ENCODE measurements at regions not wholly inside any gene's neighbourhood (a gene's known extent, or its start where the extent isn't known, plus 50 kb on each side); places are given as distances from the start of the nearest gene placed in this dataset.

DNA sequence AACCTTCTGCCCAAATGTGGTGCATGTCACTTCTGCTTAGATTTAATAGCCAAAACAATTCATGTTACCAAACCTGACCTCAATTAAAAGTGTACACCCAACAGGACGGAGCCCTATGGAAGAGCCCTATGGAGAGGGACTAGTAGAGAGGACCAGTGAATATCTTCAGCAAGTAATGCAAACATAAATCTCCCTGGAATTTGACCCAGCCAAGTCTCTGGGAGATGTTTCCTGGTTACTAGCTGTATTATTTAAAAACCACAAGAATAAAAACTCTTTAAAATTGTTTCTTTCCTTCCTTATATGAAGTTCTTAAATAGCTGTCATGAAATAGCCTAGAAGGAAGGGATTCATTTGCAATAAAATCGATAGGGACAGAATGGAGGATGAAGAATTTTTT, 255.8 kb downstream of the CDH11 start:
- DNase-seq, result no peak
- no CpG with 5 or more reads among the region's 2 CpGs for WGBS (ENCODE audit: insufficient coverage, low lambda C conversion rate)
- no peaks in the 10 kb centered on the region for H3K27me3 ChIP-seq (ENCODE audit: control insufficient read depth, insufficient read depth, low read length)
- no peak overlapping the region for H3K27ac ChIP-seq (ENCODE audit: low read length)
- no peaks in the 10 kb centered on the region for H3K9me3 ChIP-seq (ENCODE audit: control insufficient read depth, low read depth, low read length)
- no peaks in the 10 kb centered on the region for H3K36me3 ChIP-seq (ENCODE audit: control insufficient read depth, insufficient read depth, low read length)
- H3K4me1 ChIP-seq (ENCODE audit: control insufficient read depth, insufficient read depth, low read length), result no peaks in the 10 kb centered on the region
- H3K4me3 ChIP-seq (ENCODE audit: low read length), result no peak overlapping the region

DNA sequence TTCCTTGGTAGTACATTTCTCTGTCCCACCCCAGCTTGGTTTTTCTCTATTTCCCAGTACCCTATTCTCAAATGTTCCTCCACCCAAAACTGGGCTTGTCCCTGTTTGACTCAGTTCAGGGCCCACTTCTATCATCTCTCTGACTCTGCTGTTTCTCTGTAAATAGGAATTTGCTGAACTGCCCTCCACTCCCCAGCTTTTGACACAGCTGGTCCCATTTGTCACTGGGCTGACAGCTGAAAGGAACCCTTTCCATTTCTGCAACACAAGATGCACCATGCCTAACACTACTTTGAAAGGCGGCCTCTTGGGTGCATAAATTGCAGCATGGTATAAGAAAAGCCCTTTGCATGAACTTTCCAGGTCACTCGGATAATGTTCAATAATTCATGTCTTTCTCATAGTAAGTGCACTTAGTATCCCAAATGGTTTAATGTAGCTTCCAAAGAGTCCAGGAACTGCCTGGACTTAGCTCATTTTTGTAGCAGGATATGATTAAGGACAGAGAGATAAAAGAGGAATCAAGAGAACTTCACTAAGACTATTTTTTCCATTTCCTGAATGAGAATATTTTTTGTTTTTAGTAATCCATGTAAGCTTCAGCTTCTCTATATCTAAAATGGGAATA, 256.7 kb downstream of the CDH11 start:
- WGBS (ENCODE audit: insufficient coverage, low lambda C conversion rate), result no CpG with 5 or more reads among the region's 2 CpGs
- no peaks in the 10 kb centered on the region for H3K4me1 ChIP-seq (ENCODE audit: control insufficient read depth, insufficient read depth, low read length)

DNA sequence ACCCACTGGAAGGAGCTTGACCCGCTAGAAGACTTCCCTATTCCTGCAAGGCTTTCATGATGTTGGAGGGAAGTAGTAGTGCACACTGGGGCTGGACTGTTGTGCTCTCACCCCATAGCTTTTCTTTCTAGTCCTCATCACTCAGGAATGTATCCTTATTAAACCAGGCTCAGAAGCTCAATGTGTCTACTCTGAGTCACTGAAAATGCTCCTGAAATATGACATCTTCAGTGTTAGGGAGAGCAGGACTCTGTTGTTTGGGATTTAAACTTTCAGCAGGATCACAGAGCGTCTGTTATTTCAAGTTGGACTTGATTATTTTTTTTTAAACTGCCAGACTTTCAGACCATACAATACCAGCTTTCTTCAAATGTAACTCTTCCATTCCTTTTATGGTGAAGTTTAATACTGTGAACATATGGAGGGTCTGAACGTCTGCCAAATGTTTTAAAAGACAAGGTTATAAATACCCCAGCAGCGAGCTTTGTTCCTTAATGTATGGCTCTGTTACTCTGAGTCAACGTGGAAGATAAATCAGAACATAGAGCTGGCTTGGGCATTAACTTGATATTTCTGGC, 257.5 kb downstream of the CDH11 start:
- Histone ChIP-seq H3K9me3 (ENCODE audit: control insufficient read depth, low read depth, low read length) (no peaks in the 10 kb centered on the region), H3K36me3 (ENCODE audit: control insufficient read depth, insufficient read depth, low read length) (no peaks in the 10 kb centered on the region), H3K27ac (ENCODE audit: low read length) (peak overlapping the region; percentile 20), H3K4me1 (ENCODE audit: control insufficient read depth, insufficient read depth, low read length) (no peaks in the 10 kb centered on the region), H3K4me3 (ENCODE audit: low read length) (no peak overlapping the region), H3K27me3 (ENCODE audit: control insufficient read depth, insufficient read depth, low read length) (no peaks in the 10 kb centered on the region)
- DNase-seq, result peak in 1 of 2 donors; percentile 18
- WGBS (ENCODE audit: insufficient coverage, low lambda C conversion rate), result 40% methylated on average over 1 of the region's 5 CpGs

More for the DNA sequence above, 256.7 kb downstream of the CDH11 start:
- Histone ChIP-seq H3K36me3 (ENCODE audit: control insufficient read depth, insufficient read depth, low read length) (no peaks in the 10 kb centered on the region), H3K27me3 (ENCODE audit: control insufficient read depth, insufficient read depth, low read length) (no peaks in the 10 kb centered on the region), H3K27ac (ENCODE audit: low read length) (no peak overlapping the region), H3K4me3 (ENCODE audit: low read length) (no peak overlapping the region), H3K9me3 (ENCODE audit: control insufficient read depth, low read depth, low read length) (no peaks in the 10 kb centered on the region)
- no peak for DNase-seq

DNA sequence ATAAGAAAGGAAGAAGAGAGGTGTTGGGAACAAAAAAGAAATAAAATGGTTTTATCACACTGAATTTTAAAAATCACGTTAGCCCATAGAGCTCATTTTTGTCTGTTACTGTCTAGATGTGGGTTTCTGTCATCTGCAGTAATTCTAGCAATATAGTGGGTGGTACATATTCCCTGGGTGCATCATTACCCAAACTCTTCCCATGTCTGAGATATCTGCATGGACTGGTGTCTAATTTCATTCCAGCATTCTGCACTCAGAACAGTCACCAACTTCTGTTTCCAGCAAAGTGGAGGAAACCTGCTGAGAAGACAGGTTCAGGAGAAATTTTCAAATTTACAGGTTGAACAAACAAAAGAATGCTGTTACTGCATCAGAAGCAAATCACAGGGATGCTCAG, 263.8 kb downstream of the CDH11 start:
- H3K36me3 ChIP-seq (ENCODE audit: control insufficient read depth, insufficient read depth, low read length), result no peaks in the 10 kb centered on the region
- no peaks in the 10 kb centered on the region for H3K9me3 ChIP-seq (ENCODE audit: control insufficient read depth, low read depth, low read length)
- H3K27me3 ChIP-seq (ENCODE audit: control insufficient read depth, insufficient read depth, low read length), result no peaks in the 10 kb centered on the region
- no peak overlapping the region for H3K27ac ChIP-seq (ENCODE audit: low read length)
- H3K4me3 ChIP-seq (ENCODE audit: low read length), result no peak overlapping the region
- DNase-seq, result no peak
- WGBS (ENCODE audit: insufficient coverage, low lambda C conversion rate), result 67% methylated on average over 1 of the region's 1 CpG
- H3K4me1 ChIP-seq (ENCODE audit: control insufficient read depth, insufficient read depth, low read length), result no peaks in the 10 kb centered on the region

DNA sequence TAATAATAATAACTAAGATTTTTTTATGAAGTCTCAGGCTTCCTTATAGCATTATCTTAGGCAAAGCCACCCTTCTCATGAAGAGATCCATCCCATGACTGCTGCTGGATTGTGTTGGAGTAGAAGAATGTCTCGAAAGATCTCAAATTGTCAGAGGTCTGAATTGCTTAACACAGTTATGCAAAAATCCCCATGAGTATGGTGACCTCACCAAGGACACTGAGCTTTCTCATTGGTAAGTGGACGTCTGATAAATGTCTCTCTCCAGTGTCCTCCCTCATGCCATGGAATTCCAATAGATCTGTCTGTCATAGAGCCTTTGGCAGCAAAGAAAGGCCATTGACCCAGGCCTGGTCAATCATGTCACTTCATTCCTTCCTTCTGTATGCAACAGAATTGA, 264.5 kb downstream of the CDH11 start:
- Histone ChIP-seq H3K27me3 (ENCODE audit: control insufficient read depth, insufficient read depth, low read length) (no peaks in the 10 kb centered on the region), H3K36me3 (ENCODE audit: control insufficient read depth, insufficient read depth, low read length) (no peaks in the 10 kb centered on the region), H3K9me3 (ENCODE audit: control insufficient read depth, low read depth, low read length) (no peaks in the 10 kb centered on the region), H3K4me3 (ENCODE audit: low read length) (no peak overlapping the region), H3K27ac (ENCODE audit: low read length) (no peak overlapping the region), H3K4me1 (ENCODE audit: control insufficient read depth, insufficient read depth, low read length) (no peaks in the 10 kb centered on the region)
- WGBS (ENCODE audit: insufficient coverage, low lambda C conversion rate), result no CpG with 5 or more reads among the region's 2 CpGs
- DNase-seq, result no peak

DNA sequence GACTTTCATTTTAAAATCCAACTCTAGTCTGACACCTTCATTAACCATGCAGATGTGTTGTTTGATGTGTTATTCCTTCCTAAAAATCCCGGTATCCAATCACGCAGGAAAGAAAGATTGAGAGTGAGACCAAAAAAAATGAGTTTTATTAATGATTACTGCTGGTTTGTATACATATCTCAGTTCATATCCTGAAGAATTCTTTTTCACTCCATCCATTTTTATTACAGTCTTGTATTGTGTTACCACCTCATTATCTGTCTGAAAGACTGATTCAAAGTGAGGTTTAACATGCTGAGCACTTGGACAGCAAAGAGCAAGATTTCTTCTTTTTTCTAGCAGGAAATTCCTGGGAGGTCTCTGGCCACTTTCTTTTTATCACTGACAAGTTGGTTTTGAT, 268.3 kb downstream of the CDH11 start:
- 92% methylated on average over 2 of the region's 2 CpGs for WGBS (ENCODE audit: insufficient coverage, low lambda C conversion rate)
- DNase-seq, result no peak
- H3K4me1 ChIP-seq (ENCODE audit: control insufficient read depth, insufficient read depth, low read length), result no peaks in the 10 kb centered on the region
- H3K9me3 ChIP-seq (ENCODE audit: control insufficient read depth, low read depth, low read length), result no peaks in the 10 kb centered on the region
- H3K36me3 ChIP-seq (ENCODE audit: control insufficient read depth, insufficient read depth, low read length), result no peaks in the 10 kb centered on the region
- H3K27ac ChIP-seq (ENCODE audit: low read length), result no peak overlapping the region
- no peak overlapping the region for H3K4me3 ChIP-seq (ENCODE audit: low read length)
- no peaks in the 10 kb centered on the region for H3K27me3 ChIP-seq (ENCODE audit: control insufficient read depth, insufficient read depth, low read length)

DNA sequence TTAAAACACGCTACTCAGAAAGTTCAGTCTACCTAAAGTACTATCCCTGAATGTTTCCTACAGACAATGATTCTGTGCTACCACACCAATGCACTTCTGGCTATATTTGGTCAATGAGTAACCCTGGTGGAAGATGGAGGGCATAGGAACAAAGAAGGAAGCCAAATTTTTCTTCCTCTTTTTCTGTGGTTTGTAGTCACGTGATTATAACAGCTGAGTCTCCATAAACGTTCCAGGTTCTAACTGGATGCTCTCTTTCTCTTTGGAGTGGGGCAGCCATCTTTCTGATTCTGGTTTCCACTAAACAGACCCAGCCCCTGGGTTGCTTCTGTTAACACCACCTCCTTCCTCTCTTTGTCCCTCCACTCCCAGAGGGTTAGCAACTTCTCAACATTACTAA, 274.9 kb downstream of the CDH11 start:
- DNase-seq, result no peak
- Histone ChIP-seq H3K36me3 (ENCODE audit: control insufficient read depth, insufficient read depth, low read length) (no peaks in the 10 kb centered on the region), H3K4me1 (ENCODE audit: control insufficient read depth, insufficient read depth, low read length) (no peaks in the 10 kb centered on the region), H3K27me3 (ENCODE audit: control insufficient read depth, insufficient read depth, low read length) (no peaks in the 10 kb centered on the region), H3K9me3 (ENCODE audit: control insufficient read depth, low read depth, low read length) (no peaks in the 10 kb centered on the region), H3K4me3 (ENCODE audit: low read length) (no peak overlapping the region), H3K27ac (ENCODE audit: low read length) (no peak overlapping the region)
- WGBS (ENCODE audit: insufficient coverage, low lambda C conversion rate), result 72% methylated on average over 2 of the region's 3 CpGs

DNA sequence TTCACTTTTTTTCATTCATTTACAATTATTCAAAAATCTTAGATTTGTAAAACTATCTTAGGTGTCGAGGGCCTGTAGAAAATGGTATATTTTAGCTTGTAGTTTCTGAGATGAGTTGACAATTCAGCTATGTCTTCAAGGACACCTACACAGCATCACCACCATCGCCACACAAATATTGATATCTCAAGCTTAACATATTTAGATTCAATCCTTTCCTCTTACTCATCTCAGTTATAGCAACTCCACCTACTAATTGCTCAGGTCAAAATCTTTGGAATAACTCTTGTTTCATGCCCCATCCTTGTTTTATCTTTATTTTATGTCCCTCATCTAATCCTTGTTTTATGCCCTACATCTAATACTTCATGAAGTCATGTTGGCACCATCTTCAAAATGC, 276.8 kb downstream of the CDH11 start:
- no peak for DNase-seq
- Histone ChIP-seq H3K4me3 (ENCODE audit: low read length) (no peak overlapping the region), H3K4me1 (ENCODE audit: control insufficient read depth, insufficient read depth, low read length) (no peaks in the 10 kb centered on the region), H3K27me3 (ENCODE audit: control insufficient read depth, insufficient read depth, low read length) (no peaks in the 10 kb centered on the region), H3K27ac (ENCODE audit: low read length) (no peak overlapping the region), H3K36me3 (ENCODE audit: control insufficient read depth, insufficient read depth, low read length) (no peaks in the 10 kb centered on the region), H3K9me3 (ENCODE audit: control insufficient read depth, low read depth, low read length) (no peaks in the 10 kb centered on the region)
- no CpG with 5 or more reads among the region's 2 CpGs for WGBS (ENCODE audit: insufficient coverage, low lambda C conversion rate)

DNA sequence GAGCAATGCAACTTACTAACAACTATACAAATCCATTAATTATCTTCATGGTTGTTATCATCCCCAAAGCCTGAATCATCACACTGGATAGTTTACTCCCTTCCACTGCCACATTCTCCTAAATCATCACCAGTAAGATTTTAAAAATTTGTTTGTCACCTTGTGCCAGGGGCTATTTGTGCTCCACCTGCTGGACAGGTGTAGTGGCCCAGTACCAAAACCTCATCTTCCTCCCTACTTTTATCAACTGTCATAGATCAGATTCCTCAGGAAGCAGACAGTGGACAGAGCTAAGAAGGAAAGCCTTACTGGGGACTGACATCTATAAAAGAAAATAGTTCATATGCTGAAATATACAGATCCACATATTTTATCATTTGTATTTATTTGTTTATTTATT, 280.4 kb downstream of the CDH11 start:
- H3K4me1 ChIP-seq (ENCODE audit: control insufficient read depth, insufficient read depth, low read length), result no peaks in the 10 kb centered on the region
- no peak overlapping the region for H3K4me3 ChIP-seq (ENCODE audit: low read length)
- H3K27me3 ChIP-seq (ENCODE audit: control insufficient read depth, insufficient read depth, low read length), result no peaks in the 10 kb centered on the region
- DNase-seq, result no peak
- H3K36me3 ChIP-seq (ENCODE audit: control insufficient read depth, insufficient read depth, low read length), result no peaks in the 10 kb centered on the region
- H3K9me3 ChIP-seq (ENCODE audit: control insufficient read depth, low read depth, low read length), result no peaks in the 10 kb centered on the region
- no peak overlapping the region for H3K27ac ChIP-seq (ENCODE audit: low read length)

DNA sequence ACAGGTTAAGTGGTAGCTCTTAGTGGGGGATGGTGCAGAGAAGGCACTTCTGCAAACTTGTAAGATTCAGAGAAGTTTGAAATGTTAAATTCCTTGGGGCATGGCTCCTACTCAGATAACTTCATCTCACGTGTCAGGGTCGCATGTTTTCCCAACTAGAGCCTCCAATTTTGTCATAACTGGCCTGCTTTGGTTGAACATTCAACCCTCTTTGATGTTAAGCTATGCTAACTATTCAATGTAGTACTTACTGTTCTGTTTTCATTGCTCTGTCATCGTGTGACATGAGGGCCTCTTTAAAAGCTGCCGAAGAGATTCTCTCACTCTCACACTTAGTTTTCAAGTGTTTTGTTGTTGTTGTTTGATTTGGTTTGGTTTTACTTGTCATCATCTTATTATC, 280.8 kb downstream of the CDH11 start:
- H3K4me3 ChIP-seq (ENCODE audit: low read length), result no peak overlapping the region
- 68% methylated on average over 4 of the region's 4 CpGs for WGBS (ENCODE audit: insufficient coverage, low lambda C conversion rate)
- no peak overlapping the region for H3K27ac ChIP-seq (ENCODE audit: low read length)
- no peaks in the 10 kb centered on the region for H3K36me3 ChIP-seq (ENCODE audit: control insufficient read depth, insufficient read depth, low read length)
- H3K4me1 ChIP-seq (ENCODE audit: control insufficient read depth, insufficient read depth, low read length), result no peaks in the 10 kb centered on the region
- H3K27me3 ChIP-seq (ENCODE audit: control insufficient read depth, insufficient read depth, low read length), result no peaks in the 10 kb centered on the region
- H3K9me3 ChIP-seq (ENCODE audit: control insufficient read depth, low read depth, low read length), result no peaks in the 10 kb centered on the region
- DNase-seq, result no peak

DNA sequence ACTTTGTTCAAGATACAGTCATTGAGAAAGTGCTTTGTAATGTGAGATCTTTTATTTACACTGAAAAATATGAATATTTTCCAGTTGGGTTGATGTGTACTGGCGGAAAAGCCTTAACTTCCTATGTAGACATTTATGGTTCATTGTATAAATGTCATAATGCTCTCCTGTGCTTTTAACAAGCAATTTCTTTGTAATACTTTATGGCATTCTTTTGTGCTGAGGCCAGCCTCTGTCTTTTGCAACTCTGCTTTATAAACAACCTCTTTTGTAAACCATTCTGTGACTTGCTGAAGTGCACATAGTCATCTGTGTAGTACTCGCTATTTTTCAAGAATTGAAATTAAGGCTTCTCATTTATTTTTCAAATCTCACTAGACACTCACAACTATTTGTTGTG, 291.2 kb downstream of the CDH11 start:
- DNase-seq, result no peak
- Histone ChIP-seq H3K9me3 (ENCODE audit: control insufficient read depth, low read depth, low read length) (no peaks in the 10 kb centered on the region), H3K4me1 (ENCODE audit: control insufficient read depth, insufficient read depth, low read length) (no peaks in the 10 kb centered on the region), H3K27me3 (ENCODE audit: control insufficient read depth, insufficient read depth, low read length) (no peaks in the 10 kb centered on the region), H3K4me3 (ENCODE audit: low read length) (no peak overlapping the region), H3K27ac (ENCODE audit: low read length) (no peak overlapping the region), H3K36me3 (ENCODE audit: control insufficient read depth, insufficient read depth, low read length) (no peaks in the 10 kb centered on the region)
- 80% methylated on average over 2 of the region's 2 CpGs for WGBS (ENCODE audit: insufficient coverage, low lambda C conversion rate)
